WI38 (cell line): ENCODE measurements at regions not wholly inside any gene's neighbourhood (a gene's known extent, or its start where the extent isn't known, plus 50 kb on each side); places are given as distances from the start of the nearest gene placed in this dataset.

ENCODE experiments used
- H3K4me3 ChIP-seq: 2 replicates; pipeline ENCODE4 v1.5.1; 2011; ENCODE audit warnings: low read depth, mild to moderate bottlenecking, control low read depth, low read length
- TF ChIP-seq, protein P1 (sequence below): IDR thresholded peaks from 2 replicates; pipeline ENCODE4 v1.5.1; 2012; ENCODE audit warnings: low read depth, mild to moderate bottlenecking, control low read depth, low read length

DNA sequence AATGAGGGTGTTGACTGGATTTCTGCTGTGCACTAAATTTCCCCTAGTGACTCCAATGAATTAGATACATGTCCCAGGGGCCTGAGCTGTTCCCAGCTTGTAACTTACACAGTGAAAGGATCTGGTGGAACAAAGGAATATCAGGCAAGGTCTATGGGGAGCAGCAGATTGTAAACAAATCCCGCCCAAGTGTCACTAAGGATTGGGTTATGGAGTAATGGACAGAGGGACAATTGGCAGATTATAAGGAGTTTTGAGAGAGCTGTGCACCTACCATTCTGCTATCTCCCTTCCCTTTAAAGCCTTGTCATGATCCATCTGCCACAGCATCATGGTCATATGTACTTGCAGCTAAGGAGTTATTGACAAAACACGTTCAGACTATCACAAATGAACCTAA, 183.0 kb downstream of the RAB11FIP2 start:
- TF ChIP-seq, protein P1, sequence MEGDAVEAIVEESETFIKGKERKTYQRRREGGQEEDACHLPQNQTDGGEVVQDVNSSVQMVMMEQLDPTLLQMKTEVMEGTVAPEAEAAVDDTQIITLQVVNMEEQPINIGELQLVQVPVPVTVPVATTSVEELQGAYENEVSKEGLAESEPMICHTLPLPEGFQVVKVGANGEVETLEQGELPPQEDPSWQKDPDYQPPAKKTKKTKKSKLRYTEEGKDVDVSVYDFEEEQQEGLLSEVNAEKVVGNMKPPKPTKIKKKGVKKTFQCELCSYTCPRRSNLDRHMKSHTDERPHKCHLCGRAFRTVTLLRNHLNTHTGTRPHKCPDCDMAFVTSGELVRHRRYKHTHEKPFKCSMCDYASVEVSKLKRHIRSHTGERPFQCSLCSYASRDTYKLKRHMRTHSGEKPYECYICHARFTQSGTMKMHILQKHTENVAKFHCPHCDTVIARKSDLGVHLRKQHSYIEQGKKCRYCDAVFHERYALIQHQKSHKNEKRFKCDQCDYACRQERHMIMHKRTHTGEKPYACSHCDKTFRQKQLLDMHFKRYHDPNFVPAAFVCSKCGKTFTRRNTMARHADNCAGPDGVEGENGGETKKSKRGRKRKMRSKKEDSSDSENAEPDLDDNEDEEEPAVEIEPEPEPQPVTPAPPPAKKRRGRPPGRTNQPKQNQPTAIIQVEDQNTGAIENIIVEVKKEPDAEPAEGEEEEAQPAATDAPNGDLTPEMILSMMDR: no peak
- H3K4me3 ChIP-seq: no peak overlapping the region

DNA sequence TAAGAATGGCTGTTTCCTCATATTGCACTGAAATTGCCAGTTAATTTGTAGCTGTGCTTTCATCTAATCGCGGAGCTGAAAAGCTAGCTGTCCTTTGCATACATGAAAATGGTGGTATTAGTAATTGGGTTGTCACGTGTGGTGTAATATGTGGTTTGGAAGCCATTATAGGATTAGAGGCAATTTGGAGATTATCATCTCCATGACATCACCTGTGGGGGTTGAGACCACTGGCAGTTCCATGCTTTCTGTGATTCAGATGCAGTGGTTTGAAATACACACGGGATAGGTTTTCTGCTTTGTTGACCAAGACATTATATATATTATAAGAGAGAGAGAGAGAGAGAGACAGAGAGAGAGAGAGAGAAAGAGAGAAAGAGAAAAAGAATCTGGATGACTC, 180.8 kb downstream of the RAB11FIP2 start:
- no peak overlapping the region for H3K4me3 ChIP-seq

DNA sequence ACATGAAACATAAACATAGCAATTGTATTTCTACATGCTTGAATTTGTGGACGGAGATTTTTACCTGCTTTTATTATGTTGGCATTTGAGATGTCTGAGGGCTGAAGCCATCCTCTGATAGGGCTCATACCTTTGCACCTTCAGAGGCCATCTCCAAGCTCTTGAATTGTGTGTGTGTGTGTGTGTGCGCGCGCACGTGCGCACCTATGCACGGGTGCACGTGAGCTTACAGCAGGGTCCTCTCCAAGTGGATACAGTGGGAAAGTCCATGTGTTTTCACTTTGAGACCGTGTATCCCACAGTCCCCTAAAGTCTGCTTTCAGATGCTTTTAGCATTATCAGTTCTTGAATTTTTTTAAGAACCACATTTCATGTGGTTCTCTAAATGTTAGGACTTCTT, 178.6 kb downstream of the RAB11FIP2 start:
- TF ChIP-seq, protein P1: no peak
- H3K4me3 ChIP-seq: no peak overlapping the region

More for the DNA sequence above, 180.8 kb downstream of the RAB11FIP2 start:
- TF ChIP-seq, protein P1: no peak

DNA sequence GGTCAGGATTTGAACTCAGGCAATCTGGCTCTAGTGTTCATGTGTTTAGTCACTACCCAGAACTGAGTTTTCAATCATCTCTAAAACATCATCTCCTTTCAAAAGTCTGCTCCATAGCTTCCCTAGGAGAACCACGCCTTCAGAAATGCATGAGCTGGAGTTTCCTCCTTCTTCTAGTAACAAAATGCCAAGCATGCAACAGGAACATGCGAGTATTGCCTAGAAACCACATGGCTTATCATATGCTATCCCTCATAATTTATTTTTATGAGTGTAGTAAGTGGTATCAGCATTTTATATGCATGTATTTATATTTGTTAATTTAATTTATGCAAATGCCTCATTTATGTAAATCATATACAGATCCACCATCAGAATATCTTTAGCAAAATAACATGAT, 170.9 kb downstream of the RAB11FIP2 start:
- TF ChIP-seq, protein P1: no peak
- H3K4me3 ChIP-seq: no peak overlapping the region

DNA sequence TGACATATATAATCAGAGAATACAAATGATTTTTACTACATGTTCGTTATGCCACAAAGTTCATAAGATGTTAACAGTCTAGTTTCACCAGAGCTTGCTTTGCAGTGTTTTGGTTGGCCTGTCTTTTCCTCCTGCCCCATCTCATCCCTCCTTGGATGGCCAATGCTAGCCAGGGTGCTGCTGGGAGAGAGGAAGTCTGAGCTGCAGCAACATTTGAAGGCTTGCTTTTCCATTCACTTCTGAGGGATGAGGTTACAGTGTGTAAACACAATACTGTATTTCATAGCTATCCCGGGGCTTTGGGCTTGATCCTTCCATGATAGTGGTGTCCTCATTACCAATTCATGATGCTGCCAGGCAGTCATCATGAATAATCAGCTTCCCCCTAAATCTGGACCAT, 170.5 kb downstream of the RAB11FIP2 start:
- TF ChIP-seq, protein P1: no peak
- no peak overlapping the region for H3K4me3 ChIP-seq

DNA sequence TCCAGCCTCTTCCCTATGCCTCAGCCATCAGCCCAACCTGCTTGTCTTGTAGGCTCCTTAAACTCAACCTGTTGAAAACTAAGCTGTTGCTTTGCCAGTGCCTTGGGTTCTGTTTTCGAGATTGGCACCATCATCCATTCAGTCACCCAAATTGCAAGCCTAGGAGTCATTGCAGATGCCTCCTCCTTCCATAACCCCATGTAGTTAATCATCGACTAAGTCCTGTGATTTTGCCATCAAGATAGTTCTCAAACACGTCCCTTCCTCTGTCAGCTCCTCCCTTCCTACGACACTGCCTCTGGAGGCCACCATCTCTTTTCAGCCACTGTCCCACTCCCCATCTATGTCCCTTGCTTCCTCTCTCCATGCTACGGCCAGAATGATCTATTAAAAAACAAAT, 168.1 kb downstream of the RAB11FIP2 start:
- TF ChIP-seq, protein P1: no peak
- H3K4me3 ChIP-seq: no peak overlapping the region

DNA sequence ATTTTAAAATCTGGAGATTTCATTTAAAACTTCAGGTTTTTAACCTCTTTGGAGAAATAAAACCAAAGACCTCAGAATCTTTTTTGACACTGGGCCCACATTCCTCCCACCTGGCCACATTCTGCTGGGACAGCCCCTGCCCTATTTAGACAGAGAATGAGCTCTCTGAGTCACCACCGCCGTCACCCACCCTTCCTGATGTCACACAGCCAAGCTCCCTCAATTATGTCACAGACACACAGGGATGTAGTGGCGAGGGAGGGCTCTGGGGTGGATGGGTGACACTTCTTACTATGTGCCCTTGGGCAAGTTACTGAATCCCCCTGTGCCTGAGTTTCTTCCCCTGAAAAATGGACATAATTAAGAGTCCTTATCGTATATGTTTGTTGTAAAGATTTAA, 162.6 kb downstream of the RAB11FIP2 start:
- TF ChIP-seq, protein P1: no peak

More for the DNA sequence above, 162.6 kb downstream of the RAB11FIP2 start:
- no peak overlapping the region for H3K4me3 ChIP-seq
